ENCODE measurements at regions not wholly inside any gene's neighbourhood (a gene's known extent, or its start where the extent isn't known, plus 50 kb on each side); places are given as distances from the start of the nearest gene placed in this dataset.

GRCh38 chr1:233523047-233523446 is 90.9 kb upstream of the KCNK1 start:
- TF ChIP-seq GATA2 (IDR thresholded peaks at IDR 0.05; ENCODE audit: low read depth, low read length) = peak; percentile 13; the same call in 1 of the 2 replicates
- no peak for TF ChIP-seq GATA3 (IDR thresholded peaks at IDR 0.05; ENCODE audit: low read depth, low read length)

GRCh38 chr1:233527818-233528217 is 86.1 kb upstream of the KCNK1 start:
- TF ChIP-seq GATA3 (IDR thresholded peaks at IDR 0.05; ENCODE audit: low read depth, low read length) (no peak), GATA2 (IDR thresholded peaks at IDR 0.05; ENCODE audit: low read depth, low read length) (no peak)

GRCh38 chr1:233530665-233531386 is 83.1 kb upstream of the KCNK1 start:
- TF ChIP-seq GATA3 (IDR thresholded peaks at IDR 0.05; ENCODE audit: low read depth, low read length) (no peak), GATA2 (IDR thresholded peaks at IDR 0.05; ENCODE audit: low read depth, low read length) (no peak)

GRCh38 chr1:233540816-233541215 is 73.1 kb upstream of the KCNK1 start:
- TF ChIP-seq GATA3 (IDR thresholded peaks at IDR 0.05; ENCODE audit: low read depth, low read length) (peak; percentile 60), GATA2 (IDR thresholded peaks at IDR 0.05; ENCODE audit: low read depth, low read length) (peak; percentile 74; the same call in 1 of the 2 replicates)

GRCh38 chr1:233543338-233544255 is 70.3 kb upstream of the KCNK1 start:
- TF ChIP-seq GATA3 (IDR thresholded peaks at IDR 0.05; ENCODE audit: low read depth, low read length) = no peak
- no peak for TF ChIP-seq GATA2 (IDR thresholded peaks at IDR 0.05; ENCODE audit: low read depth, low read length)

- no peak for TF ChIP-seq GATA3 (IDR thresholded peaks at IDR 0.05; ENCODE audit: low read depth, low read length)
- no peak for TF ChIP-seq GATA2 (IDR thresholded peaks at IDR 0.05; ENCODE audit: low read depth, low read length)
These were observed 69.6 kb upstream of the KCNK1 start for GRCh38 chr1:233544304-233544703.

GRCh38 chr1:233547726-233548125 is 66.2 kb upstream of the KCNK1 start:
- TF ChIP-seq GATA2 (IDR thresholded peaks at IDR 0.05; ENCODE audit: low read depth, low read length) (no peak), GATA3 (IDR thresholded peaks at IDR 0.05; ENCODE audit: low read depth, low read length) (no peak)

GRCh38 chr1:233549404-233549803 is 64.5 kb upstream of the KCNK1 start:
- no peak for TF ChIP-seq GATA2 (IDR thresholded peaks at IDR 0.05; ENCODE audit: low read depth, low read length)
- no peak for TF ChIP-seq GATA3 (IDR thresholded peaks at IDR 0.05; ENCODE audit: low read depth, low read length)

GRCh38 chr1:233549917-233550316 is 64.0 kb upstream of the KCNK1 start:
- no peak for TF ChIP-seq GATA3 (IDR thresholded peaks at IDR 0.05; ENCODE audit: low read depth, low read length)
- no peak for TF ChIP-seq GATA2 (IDR thresholded peaks at IDR 0.05; ENCODE audit: low read depth, low read length)

GRCh38 chr1:233554037-233554436 is 59.9 kb upstream of the KCNK1 start:
- no peak for TF ChIP-seq GATA3 (IDR thresholded peaks at IDR 0.05; ENCODE audit: low read depth, low read length)
- TF ChIP-seq GATA2 (IDR thresholded peaks at IDR 0.05; ENCODE audit: low read depth, low read length) = no peak

- TF ChIP-seq GATA2 (IDR thresholded peaks at IDR 0.05; ENCODE audit: low read depth, low read length) (no peak), GATA3 (IDR thresholded peaks at IDR 0.05; ENCODE audit: low read depth, low read length) (no peak)
These were observed 52.0 kb upstream of the KCNK1 start for GRCh38 chr1:233561708-233562426.
